HL-60 (cell line): ENCODE measurements at regions not wholly inside any gene's neighbourhood (a gene's known extent, or its start where the extent isn't known, plus 50 kb on each side); places are given as distances from the start of the nearest gene placed in this dataset.

Experiments used
- GABPA ChIP-seq: IDR thresholded peaks from 2 replicates; pipeline ENCODE4 v1.6.1; 2012; ENCODE audit warnings: low read depth
- POLR2AphosphoS5 ChIP-seq: IDR thresholded peaks from 2 replicates; pipeline ENCODE4 v1.6.1; 2012; ENCODE audit warnings: low read depth
- TF ChIP-seq, protein P1 (sequence below): IDR thresholded peaks from one replicate; pipeline ENCODE4 v1.5.1; 2011; ENCODE audit warnings: low read length, control low read depth, inconsistent platforms; ENCODE audit not compliant: insufficient read depth
- TF ChIP-seq, protein P2 (sequence below): IDR thresholded peaks from 2 replicates; pipeline ENCODE4 v1.6.1; 2012; ENCODE audit warnings: low read depth; ENCODE audit not compliant: insufficient replicate concordance

DNA sequence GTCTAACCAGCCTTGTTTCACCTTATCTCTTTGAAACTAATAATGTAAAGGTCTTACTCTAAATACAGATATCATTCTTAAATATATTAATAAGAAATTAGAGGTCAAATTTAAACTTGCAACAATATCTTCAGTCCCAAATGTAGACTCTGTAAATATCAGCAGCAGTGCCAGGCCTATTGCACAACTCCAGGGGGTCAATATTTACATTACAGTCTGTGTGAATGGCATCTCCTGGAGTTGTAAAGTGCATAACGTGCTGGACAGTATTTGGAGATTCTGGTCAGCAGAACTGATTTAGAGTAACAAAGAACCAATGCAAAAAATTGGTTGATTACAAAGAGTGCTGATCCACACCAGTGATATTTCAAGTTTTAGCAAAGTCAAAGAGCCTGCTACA is 1225.9 kb downstream of the PCDH19 start:
- TF ChIP-seq, protein P1, sequence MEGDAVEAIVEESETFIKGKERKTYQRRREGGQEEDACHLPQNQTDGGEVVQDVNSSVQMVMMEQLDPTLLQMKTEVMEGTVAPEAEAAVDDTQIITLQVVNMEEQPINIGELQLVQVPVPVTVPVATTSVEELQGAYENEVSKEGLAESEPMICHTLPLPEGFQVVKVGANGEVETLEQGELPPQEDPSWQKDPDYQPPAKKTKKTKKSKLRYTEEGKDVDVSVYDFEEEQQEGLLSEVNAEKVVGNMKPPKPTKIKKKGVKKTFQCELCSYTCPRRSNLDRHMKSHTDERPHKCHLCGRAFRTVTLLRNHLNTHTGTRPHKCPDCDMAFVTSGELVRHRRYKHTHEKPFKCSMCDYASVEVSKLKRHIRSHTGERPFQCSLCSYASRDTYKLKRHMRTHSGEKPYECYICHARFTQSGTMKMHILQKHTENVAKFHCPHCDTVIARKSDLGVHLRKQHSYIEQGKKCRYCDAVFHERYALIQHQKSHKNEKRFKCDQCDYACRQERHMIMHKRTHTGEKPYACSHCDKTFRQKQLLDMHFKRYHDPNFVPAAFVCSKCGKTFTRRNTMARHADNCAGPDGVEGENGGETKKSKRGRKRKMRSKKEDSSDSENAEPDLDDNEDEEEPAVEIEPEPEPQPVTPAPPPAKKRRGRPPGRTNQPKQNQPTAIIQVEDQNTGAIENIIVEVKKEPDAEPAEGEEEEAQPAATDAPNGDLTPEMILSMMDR, result no peak
- no peak for TF ChIP-seq POLR2AphosphoS5
- TF ChIP-seq GABPA, result no peak
- TF ChIP-seq, protein P2, sequence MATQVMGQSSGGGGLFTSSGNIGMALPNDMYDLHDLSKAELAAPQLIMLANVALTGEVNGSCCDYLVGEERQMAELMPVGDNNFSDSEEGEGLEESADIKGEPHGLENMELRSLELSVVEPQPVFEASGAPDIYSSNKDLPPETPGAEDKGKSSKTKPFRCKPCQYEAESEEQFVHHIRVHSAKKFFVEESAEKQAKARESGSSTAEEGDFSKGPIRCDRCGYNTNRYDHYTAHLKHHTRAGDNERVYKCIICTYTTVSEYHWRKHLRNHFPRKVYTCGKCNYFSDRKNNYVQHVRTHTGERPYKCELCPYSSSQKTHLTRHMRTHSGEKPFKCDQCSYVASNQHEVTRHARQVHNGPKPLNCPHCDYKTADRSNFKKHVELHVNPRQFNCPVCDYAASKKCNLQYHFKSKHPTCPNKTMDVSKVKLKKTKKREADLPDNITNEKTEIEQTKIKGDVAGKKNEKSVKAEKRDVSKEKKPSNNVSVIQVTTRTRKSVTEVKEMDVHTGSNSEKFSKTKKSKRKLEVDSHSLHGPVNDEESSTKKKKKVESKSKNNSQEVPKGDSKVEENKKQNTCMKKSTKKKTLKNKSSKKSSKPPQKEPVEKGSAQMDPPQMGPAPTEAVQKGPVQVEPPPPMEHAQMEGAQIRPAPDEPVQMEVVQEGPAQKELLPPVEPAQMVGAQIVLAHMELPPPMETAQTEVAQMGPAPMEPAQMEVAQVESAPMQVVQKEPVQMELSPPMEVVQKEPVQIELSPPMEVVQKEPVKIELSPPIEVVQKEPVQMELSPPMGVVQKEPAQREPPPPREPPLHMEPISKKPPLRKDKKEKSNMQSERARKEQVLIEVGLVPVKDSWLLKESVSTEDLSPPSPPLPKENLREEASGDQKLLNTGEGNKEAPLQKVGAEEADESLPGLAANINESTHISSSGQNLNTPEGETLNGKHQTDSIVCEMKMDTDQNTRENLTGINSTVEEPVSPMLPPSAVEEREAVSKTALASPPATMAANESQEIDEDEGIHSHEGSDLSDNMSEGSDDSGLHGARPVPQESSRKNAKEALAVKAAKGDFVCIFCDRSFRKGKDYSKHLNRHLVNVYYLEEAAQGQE, result no peak
